Thyroid gland (tissue), 4 donors: ENCODE measurements at regions not wholly inside any gene's neighbourhood (a gene's known extent, or its start where the extent isn't known, plus 50 kb on each side); places are given as distances from the start of the nearest gene placed in this dataset.
"Not testable (repeated sequence)": the region's sequence is repeated elsewhere in the genome, so short reads cannot be mapped to it uniquely, and the experiment has no call there.

ENCODE experiments used
- DNase-seq, 2 donors: peaks; one replicate each; pipeline ENCODE4 v3.0.0-alpha.2; 2019
- H3K27ac ChIP-seq, 3 donors: fragments of 200-600 bp; sonication (generic); 1 replicate in 2 of 3; 2 replicates in 1 of 3; pipeline ENCODE4 v1.5.1; 2016 to 2019; ENCODE audit warnings: mild to moderate bottlenecking in 1 of 3, moderate library complexity in 1 of 3
- H3K27me3 ChIP-seq: fragments of 200-600 bp; sonication (generic); one replicate; pipeline ENCODE4 v1.5.1; 2019
- H3K36me3 ChIP-seq, 2 donors: fragments of 200-600 bp; sonication (generic); one replicate each; pipeline ENCODE4 v1.5.1; 2016 to 2019
- H3K4me1 ChIP-seq, 2 donors: fragments of 200-600 bp; sonication (generic); one replicate each; pipeline ENCODE4 v1.5.1; 2017 to 2019
- H3K4me3 ChIP-seq, 3 donors: fragments of 200-600 bp; sonication (generic); replicated peaks in 1 of 3; 1 replicate in 2 of 3; 2 replicates in 1 of 3; pipeline ENCODE4 v1.5.1; 2016; ENCODE audit warnings: mild to moderate bottlenecking in 1 of 3
- H3K9me3 ChIP-seq: fragments of 200-600 bp; sonication (generic); one replicate; pipeline ENCODE4 v1.5.1; 2017
- POLR2A ChIP-seq, 2 donors: fragments of 450-650 bp; IDR thresholded peaks; one replicate each; pipeline ENCODE4 v1.6.1; 2017; ENCODE audit warnings: antibody characterized with exemption in 2 of 2, mild to moderate bottlenecking in 2 of 2, moderate library complexity in 1 of 2
- WGBS, 2 donors: methylation state at CpG; one replicate each; pipeline ENCODE4 v1.1.5; 2017; 5-methylcytosine and 5-hydroxymethylcytosine counted together
- intact Hi-C: fragments of 100-400 bp; cut with DNase I; formaldehyde crosslinking; loops from one replicate; pipeline ENCODE4 v1.15.1; 2023
- TF ChIP-seq, protein P1 (sequence below), 6 experiments: fragments of 200-600 bp in 3 of 6; fragments of 450-650 bp in 3 of 6; sonication (generic) in 3 of 6; IDR thresholded peaks; one replicate each; pipeline ENCODE4 v1.5.1; 2016 to 2019; ENCODE audit warnings: antibody characterized with exemption in 6 of 6, mild to moderate bottlenecking in 2 of 6, inconsistent platforms in 1 of 6, moderate library complexity in 1 of 6

GRCh38 chr16:79988721-79989220 is 388.2 kb upstream of the MAF start:
- no peak for DNase-seq
- TF ChIP-seq, protein P1, sequence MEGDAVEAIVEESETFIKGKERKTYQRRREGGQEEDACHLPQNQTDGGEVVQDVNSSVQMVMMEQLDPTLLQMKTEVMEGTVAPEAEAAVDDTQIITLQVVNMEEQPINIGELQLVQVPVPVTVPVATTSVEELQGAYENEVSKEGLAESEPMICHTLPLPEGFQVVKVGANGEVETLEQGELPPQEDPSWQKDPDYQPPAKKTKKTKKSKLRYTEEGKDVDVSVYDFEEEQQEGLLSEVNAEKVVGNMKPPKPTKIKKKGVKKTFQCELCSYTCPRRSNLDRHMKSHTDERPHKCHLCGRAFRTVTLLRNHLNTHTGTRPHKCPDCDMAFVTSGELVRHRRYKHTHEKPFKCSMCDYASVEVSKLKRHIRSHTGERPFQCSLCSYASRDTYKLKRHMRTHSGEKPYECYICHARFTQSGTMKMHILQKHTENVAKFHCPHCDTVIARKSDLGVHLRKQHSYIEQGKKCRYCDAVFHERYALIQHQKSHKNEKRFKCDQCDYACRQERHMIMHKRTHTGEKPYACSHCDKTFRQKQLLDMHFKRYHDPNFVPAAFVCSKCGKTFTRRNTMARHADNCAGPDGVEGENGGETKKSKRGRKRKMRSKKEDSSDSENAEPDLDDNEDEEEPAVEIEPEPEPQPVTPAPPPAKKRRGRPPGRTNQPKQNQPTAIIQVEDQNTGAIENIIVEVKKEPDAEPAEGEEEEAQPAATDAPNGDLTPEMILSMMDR (IDR thresholded peaks at IDR 0.05): no peak
- TF ChIP-seq POLR2A (IDR thresholded peaks at IDR 0.05): no peak
- H3K27me3 ChIP-seq: no peaks in the 10 kb centered on the region
- 90 to 94% methylated on average over 3 of the region's 3 CpGs for WGBS, 2 donors
- no peaks in the 10 kb centered on the region for H3K36me3 ChIP-seq
- intact Hi-C loops: no loop called here
- no peaks in the 10 kb centered on the region for H3K9me3 ChIP-seq
- no peak overlapping the region for H3K4me3 ChIP-seq
- no peaks in the 10 kb centered on the region for H3K4me1 ChIP-seq
- no peak overlapping the region for H3K27ac ChIP-seq

- 91 to 97% methylated on average over 3 of the region's 3 CpGs for WGBS, 2 donors
These were observed 387.6 kb upstream of the MAF start for GRCh38 chr16:79988089-79988488.

DNA sequence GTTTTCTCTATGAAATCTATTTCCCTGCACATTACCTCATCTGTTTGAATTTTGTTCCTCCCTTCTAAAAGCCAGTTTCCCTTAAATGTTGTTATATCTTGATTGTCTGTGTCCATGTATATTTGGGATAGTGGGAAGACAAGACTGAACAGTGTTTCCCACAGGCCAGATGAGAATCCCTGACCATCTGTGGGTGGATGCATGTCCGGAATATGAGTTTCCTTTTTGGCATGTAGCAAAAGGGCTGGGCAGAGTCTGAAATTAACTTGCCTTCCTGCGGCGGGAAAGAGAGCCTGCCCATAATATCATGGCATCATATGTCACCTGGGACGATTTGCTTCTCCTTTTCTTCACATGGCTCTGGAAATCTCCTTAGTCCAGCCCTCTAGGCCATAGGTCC is 385.8 kb upstream of the MAF start:
- H3K36me3 ChIP-seq: no peaks in the 10 kb centered on the region
- H3K4me3 ChIP-seq: no peak overlapping the region
- no peaks in the 10 kb centered on the region for H3K9me3 ChIP-seq
- TF ChIP-seq, protein P1 (IDR thresholded peaks at IDR 0.05): no peak
- no peak for TF ChIP-seq POLR2A (IDR thresholded peaks at IDR 0.05)
- WGBS, 2 donors: 80 to 82% methylated on average over 4 of the region's 4 CpGs
- no peak for DNase-seq
- no peak overlapping the region for H3K27ac ChIP-seq
- intact Hi-C loops: no loop called here
- no peaks in the 10 kb centered on the region for H3K27me3 ChIP-seq
- H3K4me1 ChIP-seq: no peaks in the 10 kb centered on the region

More at GRCh38 chr16:79988089-79988488, 387.6 kb upstream of the MAF start:
- TF ChIP-seq POLR2A (IDR thresholded peaks at IDR 0.05): no peak
- no peaks in the 10 kb centered on the region for H3K27me3 ChIP-seq
- H3K9me3 ChIP-seq: no peaks in the 10 kb centered on the region
- no peak for DNase-seq
- no peaks in the 10 kb centered on the region for H3K4me1 ChIP-seq
- no peak overlapping the region for H3K27ac ChIP-seq
- no peak overlapping the region for H3K4me3 ChIP-seq
- H3K36me3 ChIP-seq: no peaks in the 10 kb centered on the region
- intact Hi-C loops: no loop called here

DNA sequence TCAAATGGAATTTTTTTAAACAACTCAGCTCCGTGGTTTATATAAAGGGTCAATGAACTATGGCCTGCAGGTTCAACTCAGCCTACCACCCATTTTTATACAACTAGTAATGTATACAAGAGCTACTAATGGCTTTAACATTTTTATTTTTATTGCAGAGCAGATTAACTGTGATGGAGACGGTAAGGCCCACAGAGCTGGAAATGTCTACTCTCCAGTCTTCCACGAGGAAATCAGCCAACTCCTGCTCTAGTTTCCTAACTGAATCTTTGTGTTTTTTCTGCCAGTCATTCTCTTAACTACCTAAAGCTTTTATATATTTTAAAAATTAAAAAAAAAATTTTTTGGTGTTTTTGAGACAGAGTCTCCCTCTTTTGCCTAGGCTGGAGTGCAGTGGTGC is 385.1 kb upstream of the MAF start:
- intact Hi-C loops: no loop called here

DNA sequence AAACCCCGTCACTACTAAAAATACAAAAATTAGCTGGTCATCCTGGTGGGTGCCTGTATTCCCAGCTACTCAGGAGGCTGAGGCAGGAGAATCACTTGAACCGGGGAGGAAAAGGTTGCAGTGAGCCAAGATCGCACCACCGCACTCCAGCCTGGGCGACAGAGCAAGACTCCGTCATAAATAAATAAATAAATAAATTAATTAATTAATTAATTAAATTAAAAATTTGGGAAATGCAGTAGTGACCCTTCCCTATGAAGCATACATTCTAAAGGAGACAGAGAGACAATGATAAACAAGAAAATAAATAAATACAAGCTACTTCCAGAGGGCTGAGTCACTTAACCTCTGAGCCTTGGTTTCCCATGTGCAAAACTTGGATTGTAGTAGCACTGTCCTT is 383.6 kb upstream of the MAF start:
- intact Hi-C loops, DNase-seq, H3K4me1 ChIP-seq, H3K9me3 ChIP-seq, H3K4me3 ChIP-seq, H3K27ac ChIP-seq, H3K36me3 ChIP-seq, H3K27me3 ChIP-seq: not testable (repeated sequence)
- WGBS, 2 donors: 94 to 98% methylated on average over 6 of the region's 6 CpGs

More for the DNA sequence above, 385.1 kb upstream of the MAF start:
- H3K4me1 ChIP-seq: no peaks in the 10 kb centered on the region
- no peaks in the 10 kb centered on the region for H3K9me3 ChIP-seq
- no peak overlapping the region for H3K27ac ChIP-seq
- WGBS, 2 donors: 76 to 86% methylated on average over 3 of the region's 3 CpGs
- DNase-seq: no peak
- H3K27me3 ChIP-seq: no peaks in the 10 kb centered on the region
- no peak overlapping the region for H3K4me3 ChIP-seq
- no peak for TF ChIP-seq POLR2A (IDR thresholded peaks at IDR 0.05)
- TF ChIP-seq, protein P1 (IDR thresholded peaks at IDR 0.05): no peak
- no peaks in the 10 kb centered on the region for H3K36me3 ChIP-seq

GRCh38 chr16:79982862-79983261 is 382.3 kb upstream of the MAF start:
- DNase-seq: no peak
- no peak overlapping the region for H3K4me3 ChIP-seq
- H3K36me3 ChIP-seq: no peaks in the 10 kb centered on the region
- H3K27me3 ChIP-seq: no peaks in the 10 kb centered on the region
- 81 to 91% methylated on average over 2 of the region's 2 CpGs for WGBS, 2 donors
- no peaks in the 10 kb centered on the region for H3K9me3 ChIP-seq
- no peak overlapping the region for H3K27ac ChIP-seq
- TF ChIP-seq, protein P1 (IDR thresholded peaks at IDR 0.05): no peak
- no peak for TF ChIP-seq POLR2A (IDR thresholded peaks at IDR 0.05)
- intact Hi-C loops: no loop called here
- no peaks in the 10 kb centered on the region for H3K4me1 ChIP-seq
